ENCODE measurements at regions not wholly inside any gene's neighbourhood (a gene's known extent, or its start where the extent isn't known, plus 50 kb on each side); places are given as distances from the start of the nearest gene placed in this dataset.
"Not testable (repeated sequence)": the region's sequence is repeated elsewhere in the genome, so short reads cannot be mapped to it uniquely, and the experiment has no call there.

GRCh38 chr11:121358760-121359159, 66.2 kb downstream of the SC5D start:
- Mint-ChIP-seq H3K4me3 (no peak overlapping the region), H3K27me3 (ENCODE audit: low read depth) (peaks cover 6% of the 10 kb centered on the region), H3K27ac (no peak overlapping the region), H3K36me3 (ENCODE audit: low read depth) (no peaks in the 10 kb centered on the region), H3K9me3 (no peaks in the 10 kb centered on the region), H3K4me1 (ENCODE audit: low read depth) (peaks cover 2% of the 10 kb centered on the region)
- DNase-seq (ENCODE audit: low spot score), result no peak

GRCh38 chr11:121359591-121359990, 67.0 kb downstream of the SC5D start:
- H3K9me3 Mint-ChIP-seq, result no peaks in the 10 kb centered on the region
- no peak for DNase-seq (ENCODE audit: low spot score)
- no peak overlapping the region for H3K4me3 Mint-ChIP-seq
- H3K4me1 Mint-ChIP-seq (ENCODE audit: low read depth), result peaks cover 2% of the 10 kb centered on the region
- no peak overlapping the region for H3K27ac Mint-ChIP-seq
- peaks cover 6% of the 10 kb centered on the region for H3K27me3 Mint-ChIP-seq (ENCODE audit: low read depth)
- no peaks in the 10 kb centered on the region for H3K36me3 Mint-ChIP-seq (ENCODE audit: low read depth)

GRCh38 chr11:121362955-121363354, 70.4 kb downstream of the SC5D start:
- H3K27ac Mint-ChIP-seq; H3K4me3 Mint-ChIP-seq; H3K36me3 Mint-ChIP-seq (ENCODE audit: low read depth); H3K9me3 Mint-ChIP-seq; DNase-seq (ENCODE audit: low spot score); H3K27me3 Mint-ChIP-seq (ENCODE audit: low read depth): not testable (repeated sequence)
- peaks cover 11% of the 10 kb centered on the region for H3K4me1 Mint-ChIP-seq (ENCODE audit: low read depth)

- no peak for DNase-seq (ENCODE audit: low spot score)
- Mint-ChIP-seq H3K9me3 (no peaks in the 10 kb centered on the region), H3K4me3 (no peak overlapping the region), H3K36me3 (ENCODE audit: low read depth) (no peaks in the 10 kb centered on the region), H3K27ac (no peak overlapping the region), H3K4me1 (ENCODE audit: low read depth) (peaks cover 19% of the 10 kb centered on the region), H3K27me3 (ENCODE audit: low read depth) (no peaks in the 10 kb centered on the region)
These were observed 72.7 kb downstream of the SC5D start for GRCh38 chr11:121365304-121365703.

GRCh38 chr11:121366038-121366437, 73.5 kb downstream of the SC5D start:
- no peaks in the 10 kb centered on the region for H3K36me3 Mint-ChIP-seq (ENCODE audit: low read depth)
- H3K27ac Mint-ChIP-seq, result no peak overlapping the region
- no peak for DNase-seq (ENCODE audit: low spot score)
- no peak overlapping the region for H3K4me3 Mint-ChIP-seq
- no peaks in the 10 kb centered on the region for H3K9me3 Mint-ChIP-seq
- peaks cover 19% of the 10 kb centered on the region for H3K4me1 Mint-ChIP-seq (ENCODE audit: low read depth)
- no peaks in the 10 kb centered on the region for H3K27me3 Mint-ChIP-seq (ENCODE audit: low read depth)

- H3K27ac Mint-ChIP-seq, result peak overlapping the region; percentile 86
- H3K27me3 Mint-ChIP-seq (ENCODE audit: low read depth), result no peaks in the 10 kb centered on the region
- DNase-seq (ENCODE audit: low spot score), result no peak
- H3K4me1 Mint-ChIP-seq (ENCODE audit: low read depth), result peaks cover 21% of the 10 kb centered on the region
- peak overlapping the region; percentile 58 for H3K4me3 Mint-ChIP-seq
- peaks cover 3% of the 10 kb centered on the region for H3K36me3 Mint-ChIP-seq (ENCODE audit: low read depth)
- H3K9me3 Mint-ChIP-seq, result peaks cover 5% of the 10 kb centered on the region
These were observed 74.7 kb downstream of the SC5D start for GRCh38 chr11:121367001-121367843.

- Mint-ChIP-seq H3K4me1 (ENCODE audit: low read depth) (peaks cover 25% of the 10 kb centered on the region), H3K27ac (peak overlapping the region; percentile 68), H3K9me3 (peaks cover 5% of the 10 kb centered on the region), H3K4me3 (peak overlapping the region; percentile 43), H3K27me3 (ENCODE audit: low read depth) (no peaks in the 10 kb centered on the region), H3K36me3 (ENCODE audit: low read depth) (peaks cover 3% of the 10 kb centered on the region)
- no peak for DNase-seq (ENCODE audit: low spot score)
These were observed 75.3 kb downstream of the SC5D start for GRCh38 chr11:121367844-121368225.

- no peak for DNase-seq (ENCODE audit: low spot score)
- Mint-ChIP-seq H3K9me3 (peaks cover 5% of the 10 kb centered on the region), H3K4me3 (no peak overlapping the region), H3K27ac (no peak overlapping the region), H3K4me1 (ENCODE audit: low read depth) (peaks cover 33% of the 10 kb centered on the region), H3K36me3 (ENCODE audit: low read depth) (peaks cover 3% of the 10 kb centered on the region), H3K27me3 (ENCODE audit: low read depth) (no peaks in the 10 kb centered on the region)
These were observed 76.0 kb downstream of the SC5D start for GRCh38 chr11:121368364-121369240.

- DNase-seq (ENCODE audit: low spot score), result no peak
- Mint-ChIP-seq H3K36me3 (ENCODE audit: low read depth) (peaks cover 3% of the 10 kb centered on the region), H3K9me3 (peaks cover 5% of the 10 kb centered on the region), H3K4me1 (ENCODE audit: low read depth) (peaks cover 38% of the 10 kb centered on the region), H3K27ac (no peak overlapping the region), H3K4me3 (no peak overlapping the region), H3K27me3 (ENCODE audit: low read depth) (no peaks in the 10 kb centered on the region)
These were observed 76.8 kb downstream of the SC5D start for GRCh38 chr11:121369366-121369765.

GRCh38 chr11:121372028-121372427, 79.5 kb downstream of the SC5D start:
- no peak overlapping the region for H3K27ac Mint-ChIP-seq
- no peak for DNase-seq (ENCODE audit: low spot score)
- H3K4me3 Mint-ChIP-seq, result no peak overlapping the region
- H3K27me3 Mint-ChIP-seq (ENCODE audit: low read depth), result no peaks in the 10 kb centered on the region
- peaks cover 41% of the 10 kb centered on the region for H3K4me1 Mint-ChIP-seq (ENCODE audit: low read depth)
- peaks cover 5% of the 10 kb centered on the region for H3K9me3 Mint-ChIP-seq
- H3K36me3 Mint-ChIP-seq (ENCODE audit: low read depth), result peaks cover 7% of the 10 kb centered on the region

- Mint-ChIP-seq H3K27me3 (ENCODE audit: low read depth) (no peaks in the 10 kb centered on the region), H3K4me3 (peak overlapping the region; percentile 35), H3K9me3 (peaks cover 5% of the 10 kb centered on the region), H3K36me3 (ENCODE audit: low read depth) (peaks cover 7% of the 10 kb centered on the region), H3K27ac (peak overlapping the region; percentile 74), H3K4me1 (ENCODE audit: low read depth) (peaks cover 38% of the 10 kb centered on the region)
- no peak for DNase-seq (ENCODE audit: low spot score)
These were observed 79.3 kb upstream of the SORL1 start for GRCh38 chr11:121372671-121373429.

- Mint-ChIP-seq H3K27ac (no peak overlapping the region), H3K27me3 (ENCODE audit: low read depth) (peaks cover 2% of the 10 kb centered on the region), H3K36me3 (ENCODE audit: low read depth) (peaks cover 7% of the 10 kb centered on the region), H3K4me1 (ENCODE audit: low read depth) (peaks cover 45% of the 10 kb centered on the region), H3K4me3 (no peak overlapping the region), H3K9me3 (peaks cover 5% of the 10 kb centered on the region)
- DNase-seq (ENCODE audit: low spot score), result no peak
These were observed 77.7 kb upstream of the SORL1 start for GRCh38 chr11:121374286-121374985.

GRCh38 chr11:121376130-121376529, 76.0 kb upstream of the SORL1 start:
- H3K4me3 Mint-ChIP-seq, result no peak overlapping the region

More at GRCh38 chr11:121376130-121376529, 76.0 kb upstream of the SORL1 start:
- peaks cover 54% of the 10 kb centered on the region for H3K4me1 Mint-ChIP-seq (ENCODE audit: low read depth)
- no peak overlapping the region for H3K27ac Mint-ChIP-seq
- H3K27me3 Mint-ChIP-seq (ENCODE audit: low read depth), result peaks cover 10% of the 10 kb centered on the region
- no peak for DNase-seq (ENCODE audit: low spot score)
- H3K9me3 Mint-ChIP-seq, result peaks cover 5% of the 10 kb centered on the region
- H3K36me3 Mint-ChIP-seq (ENCODE audit: low read depth), result peaks cover 7% of the 10 kb centered on the region
